ENCODE measurements at regions not wholly inside any gene's neighbourhood (a gene's known extent, or its start where the extent isn't known, plus 50 kb on each side); places are given as distances from the start of the nearest gene placed in this dataset.

DNA sequence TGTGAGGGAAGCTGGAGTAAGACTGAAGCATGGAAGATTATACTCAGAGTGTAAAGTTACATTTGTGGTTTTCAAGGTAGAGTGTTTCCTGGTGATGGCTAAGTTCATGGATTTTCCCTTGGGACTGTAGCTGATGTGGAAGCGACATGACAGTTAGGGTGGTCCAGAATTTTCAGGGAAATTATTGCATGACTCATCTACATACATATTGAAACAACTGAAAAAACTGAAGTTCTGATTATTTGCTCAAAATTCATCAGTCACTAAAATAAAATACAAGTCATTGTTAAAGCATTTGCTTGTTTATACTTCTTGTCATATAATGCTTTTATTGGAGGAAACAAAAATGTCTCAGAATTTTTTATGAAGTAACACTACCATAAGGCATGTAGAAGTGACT lies 700.0 kb downstream of the RFPL4B start:
- CTCF ChIA-PET, result interaction anchor here (1.3 to 1.6 kb wide), 2 partner anchors 10 to 169 kb away, joined by 3 to 4 read pairs; no protein-coding TSS in a partner anchor
- H3K4me3 ChIP-seq (ENCODE audit: low read depth, low read length), result no peak overlapping the region
- no peak for DNase-seq (ENCODE audit: low read depth, low spot score)
- TF ChIP-seq, protein P1, sequence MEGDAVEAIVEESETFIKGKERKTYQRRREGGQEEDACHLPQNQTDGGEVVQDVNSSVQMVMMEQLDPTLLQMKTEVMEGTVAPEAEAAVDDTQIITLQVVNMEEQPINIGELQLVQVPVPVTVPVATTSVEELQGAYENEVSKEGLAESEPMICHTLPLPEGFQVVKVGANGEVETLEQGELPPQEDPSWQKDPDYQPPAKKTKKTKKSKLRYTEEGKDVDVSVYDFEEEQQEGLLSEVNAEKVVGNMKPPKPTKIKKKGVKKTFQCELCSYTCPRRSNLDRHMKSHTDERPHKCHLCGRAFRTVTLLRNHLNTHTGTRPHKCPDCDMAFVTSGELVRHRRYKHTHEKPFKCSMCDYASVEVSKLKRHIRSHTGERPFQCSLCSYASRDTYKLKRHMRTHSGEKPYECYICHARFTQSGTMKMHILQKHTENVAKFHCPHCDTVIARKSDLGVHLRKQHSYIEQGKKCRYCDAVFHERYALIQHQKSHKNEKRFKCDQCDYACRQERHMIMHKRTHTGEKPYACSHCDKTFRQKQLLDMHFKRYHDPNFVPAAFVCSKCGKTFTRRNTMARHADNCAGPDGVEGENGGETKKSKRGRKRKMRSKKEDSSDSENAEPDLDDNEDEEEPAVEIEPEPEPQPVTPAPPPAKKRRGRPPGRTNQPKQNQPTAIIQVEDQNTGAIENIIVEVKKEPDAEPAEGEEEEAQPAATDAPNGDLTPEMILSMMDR (IDR thresholded peaks at IDR 0.05; ENCODE audit: insufficient read depth, low read length, missing control alignments), result no peak
- POLR2A ChIA-PET, result interaction anchor here (1.1 to 1.2 kb wide), 2 partner anchors 73 to 812 kb away, joined by 3 read pairs; no protein-coding TSS in a partner anchor

DNA sequence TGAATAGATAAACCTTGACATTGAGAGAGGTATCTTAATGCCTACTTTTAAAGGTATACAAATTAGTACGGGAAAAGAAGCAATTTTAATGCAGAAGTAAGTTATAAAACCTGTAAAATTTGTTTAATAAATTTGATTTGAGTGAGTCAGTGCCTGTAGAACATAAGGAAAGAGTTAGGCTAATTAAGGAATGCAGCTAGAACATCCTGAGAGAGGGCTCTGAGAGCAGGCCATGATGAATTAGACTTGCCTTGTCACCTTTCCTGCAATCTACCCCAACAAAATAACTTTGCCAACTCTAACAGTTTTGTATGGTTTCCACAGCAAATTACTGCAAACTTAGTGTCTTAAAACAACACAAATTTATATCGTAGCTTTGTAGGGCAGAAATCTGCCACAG lies 700.8 kb downstream of the RFPL4B start:
- CTCF ChIA-PET, result interaction anchor here (1.3 to 1.6 kb wide), 2 partner anchors 11 to 170 kb away, joined by 3 to 4 read pairs; no protein-coding TSS in a partner anchor
- POLR2A ChIA-PET, result interaction anchor here (0.9 to 1.1 kb wide), 2 partner anchors 73 to 811 kb away, joined by 3 read pairs; no protein-coding TSS in a partner anchor
- TF ChIP-seq, protein P1 (IDR thresholded peaks at IDR 0.05; ENCODE audit: insufficient read depth, low read length, missing control alignments), result no peak
- DNase-seq (ENCODE audit: low read depth, low spot score), result no peak
- H3K4me3 ChIP-seq (ENCODE audit: low read depth, low read length), result no peak overlapping the region

DNA sequence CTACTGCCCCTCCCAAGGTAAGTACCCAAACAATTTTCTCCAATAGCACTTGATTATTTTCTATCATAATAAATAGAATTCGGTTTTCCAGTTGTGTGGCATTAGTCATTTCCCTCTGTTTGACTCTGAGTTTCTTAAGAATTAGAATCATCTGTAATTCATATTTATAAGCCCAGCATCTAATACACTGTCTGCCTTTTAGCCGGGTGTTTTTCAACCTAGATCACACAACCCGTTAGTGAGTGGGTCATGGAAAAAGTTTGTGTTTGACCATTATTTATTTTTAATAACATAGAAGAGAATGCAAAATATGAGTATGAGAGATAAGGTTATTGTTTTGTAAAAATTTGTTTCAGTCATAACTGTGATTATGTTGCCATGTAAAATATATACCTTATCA lies 701.6 kb downstream of the RFPL4B start:
- TF ChIP-seq, protein P1 (IDR thresholded peaks at IDR 0.05; ENCODE audit: insufficient read depth, low read length, missing control alignments), result no peak
- H3K4me3 ChIP-seq (ENCODE audit: low read depth, low read length), result no peak overlapping the region
- DNase-seq (ENCODE audit: low read depth, low spot score), result no peak
- ChIA-PET CTCF (interaction anchor here (1.7 kb wide), 1 partner anchor 271 kb away, joined by 3 read pairs; no protein-coding TSS in a partner anchor), POLR2A (no interaction called here)

GRCh38 chr6:113049190-113049589 lies 702.1 kb downstream of the RFPL4B start:
- POLR2A ChIA-PET, result no interaction called here
- CTCF ChIA-PET, result interaction anchor here (1.7 kb wide), 1 partner anchor 271 kb away, joined by 3 read pairs; no protein-coding TSS in a partner anchor
- DNase-seq (ENCODE audit: low read depth, low spot score), result no peak
- TF ChIP-seq, protein P1 (IDR thresholded peaks at IDR 0.05; ENCODE audit: insufficient read depth, low read length, missing control alignments), result no peak
- H3K4me3 ChIP-seq (ENCODE audit: low read depth, low read length), result no peak overlapping the region

- no peak overlapping the region for H3K4me3 ChIP-seq (ENCODE audit: low read depth, low read length)
- TF ChIP-seq, protein P1 (IDR thresholded peaks at IDR 0.05; ENCODE audit: insufficient read depth, low read length, missing control alignments), result no peak
- no peak for DNase-seq (ENCODE audit: low read depth, low spot score)
- CTCF ChIA-PET, result interaction anchor here (1.1 to 1.7 kb wide), 2 partner anchors 10 to 272 kb away, joined by 3 read pairs; no protein-coding TSS in a partner anchor
- POLR2A ChIA-PET, result no interaction called here
Observed at GRCh38 chr6:113050010-113050858, 703.1 kb downstream of the RFPL4B start.

- TF ChIP-seq, protein P1 (IDR thresholded peaks at IDR 0.05; ENCODE audit: insufficient read depth, low read length, missing control alignments), result no peak
- ChIA-PET POLR2A (interaction anchor here (0.6 kb wide), 1 partner anchor 14 kb away, joined by 3 read pairs; no protein-coding TSS in a partner anchor), CTCF (interaction anchor here (1.1 kb wide), 1 partner anchor 9 kb away, joined by 3 read pairs; no protein-coding TSS in a partner anchor)
- no peak for DNase-seq (ENCODE audit: low read depth, low spot score)
- H3K4me3 ChIP-seq (ENCODE audit: low read depth, low read length), result no peak overlapping the region
Observed at GRCh38 chr6:113050979-113051378, 703.8 kb downstream of the RFPL4B start.
